SK-N-SH (cell line): ENCODE measurements at regions not wholly inside any gene's neighbourhood (a gene's known extent, or its start where the extent isn't known, plus 50 kb on each side); places are given as distances from the start of the nearest gene placed in this dataset.

Experiments
- CTCF ChIA-PET: fragments of 300-600, 350-600 bp; formaldehyde crosslinking; extraction: SDS; loops from one replicate; lab custom pipeline; 2021; lab: Yijun Ruan, JAX
- POLR2A ChIA-PET: fragments of 350-600 bp; sonication (Branson Sonifier 250); formaldehyde crosslinking; extraction: SDS; loops from one replicate; lab custom pipeline; 2020; ENCODE audit warnings: antibody characterized with exemption, inconsistent platforms; lab: Yijun Ruan, JAX
- DNase-seq: peaks from one replicate; pipeline ENCODE4 v3.0.0; 2012
- H2AFZ ChIP-seq: fragments of 200-600 bp; sonication (generic); 2 replicates; pipeline ENCODE4 v1.8.1; 2016; ENCODE audit warnings: antibody characterized with exemption, mild to moderate bottlenecking, low read depth
- H3F3A ChIP-seq: fragments of 200-600 bp; sonication (generic); replicated peaks from 2 replicates; pipeline ENCODE3; 2016; ENCODE audit warnings: antibody characterized with exemption, mild to moderate bottlenecking; ENCODE audit not compliant: insufficient read depth
- H3K27ac ChIP-seq, 2 experiments: fragments of 200-500 bp in 1 of 2; fragments of 200-600 bp in 1 of 2; sonication (Bioruptor generic) in 1 of 2; sonication (generic), shearing (Covaris generic) in 1 of 2; 2 replicates each; pipeline versions ENCODE4 v1.5.1 to v1.6.1; 2014 to 2016; ENCODE audit warnings: low read depth in 2 of 2, inconsistent platforms in 1 of 2, low read length in 1 of 2, mild to moderate bottlenecking in 1 of 2, mixed read lengths in 1 of 2
- H3K27me3 ChIP-seq: fragments of 200-600 bp; sonication (generic), shearing (Covaris generic); 2 replicates; pipeline ENCODE4 v1.6.1; 2016; ENCODE audit warnings: mixed run types; ENCODE audit not compliant: insufficient read depth
- H3K36me3 ChIP-seq, 2 experiments: fragments of 200-500 bp in 1 of 2; fragments of 200-600 bp in 1 of 2; sonication (Bioruptor generic) in 1 of 2; sonication (generic) in 1 of 2; replicated peaks in 1 of 2; 2 replicates each; pipeline versions ENCODE3 to v1.5.1; 2014 to 2016; ENCODE audit warnings: low read length in 1 of 2, mild to moderate bottlenecking in 1 of 2; ENCODE audit not compliant: insufficient read depth in 2 of 2, control insufficient read depth in 1 of 2
- H3K4me1 ChIP-seq, 2 experiments: fragments of 200-500 bp in 1 of 2; fragments of 200-600 bp in 1 of 2; sonication (Bioruptor generic) in 1 of 2; sonication (generic), shearing (Covaris generic) in 1 of 2; 2 replicates each; pipeline versions ENCODE4 v1.5.1 to v1.6.1; 2014 to 2016; ENCODE audit warnings: low read depth in 1 of 2, low read length in 1 of 2, mixed run types in 1 of 2; ENCODE audit not compliant: insufficient read depth in 2 of 2, control insufficient read depth in 1 of 2
- H3K4me2 ChIP-seq: fragments of 200-600 bp; sonication (generic), shearing (Covaris generic); 2 replicates; pipeline ENCODE4 v1.6.1; 2017; ENCODE audit warnings: mixed run types
- H3K4me3 ChIP-seq, 2 experiments: fragments of 200-500 bp in 1 of 2; fragments of 200-600 bp in 1 of 2; sonication (Bioruptor generic) in 1 of 2; sonication (generic), shearing (Covaris generic) in 1 of 2; 2 replicates each; pipeline versions ENCODE4 v1.5.1 to v1.8.1; 2014 to 2016; ENCODE audit warnings: low read depth in 2 of 2, inconsistent platforms in 1 of 2, low read length in 1 of 2, mild to moderate bottlenecking in 1 of 2, mixed read lengths in 1 of 2, moderate library complexity in 1 of 2
- H3K79me2 ChIP-seq: fragments of 200-600 bp; sonication (generic); 2 replicates; pipeline ENCODE4 v1.8.1; 2017; ENCODE audit warnings: mild to moderate bottlenecking; ENCODE audit not compliant: insufficient read depth
- H3K9ac ChIP-seq: fragments of 200-600 bp; sonication (generic); 2 replicates; pipeline ENCODE4 v1.6.1; 2017; ENCODE audit warnings: mixed run types
- H3K9me2 ChIP-seq: fragments of 200-600 bp; sonication (generic); 2 replicates; pipeline ENCODE4 v1.6.1; 2017; ENCODE audit warnings: mixed run types
- H3K9me3 ChIP-seq: fragments of 200-600 bp; sonication (generic); 2 replicates; pipeline ENCODE4 v1.6.1; 2017; ENCODE audit warnings: mixed run types, mild to moderate bottlenecking, moderate library complexity
- H4K20me1 ChIP-seq: fragments of 200-600 bp; sonication (generic); 2 replicates; pipeline ENCODE4 v1.6.1; 2017; ENCODE audit warnings: mild to moderate bottlenecking, mixed run types; ENCODE audit not compliant: insufficient read depth
- ELF1 ChIP-seq: IDR thresholded peaks from 2 replicates; pipeline ENCODE4 v1.4.0; 2012
- FOSL2 ChIP-seq: IDR thresholded peaks from 2 replicates; pipeline ENCODE4 v1.4.0; 2012; ENCODE audit warnings: low read depth, mild to moderate bottlenecking, moderate library complexity, borderline replicate concordance
- GATA2 ChIP-seq: sonication (generic); formaldehyde crosslinking; IDR thresholded peaks from 2 replicates; pipeline ENCODE4 v1.5.0; 2020; ENCODE audit warnings: mild to moderate bottlenecking, missing genetic modification reagents
- IRF3 ChIP-seq: fragments of 150-350 bp; IDR thresholded peaks from 2 replicates; pipeline ENCODE4 v1.6.1; 2016; ENCODE audit warnings: mild to moderate bottlenecking, low read depth, low read length
- MAX ChIP-seq: IDR thresholded peaks from 2 replicates; pipeline ENCODE4 v1.4.0; 2012; ENCODE audit warnings: low read depth
- MEF2A ChIP-seq: IDR thresholded peaks from 2 replicates; pipeline ENCODE4 v1.4.0; 2012; ENCODE audit warnings: low read depth, borderline replicate concordance
- MXI1 ChIP-seq: IDR thresholded peaks from 2 replicates; pipeline ENCODE4 v1.6.1; 2012; ENCODE audit warnings: mild to moderate bottlenecking, low read depth, low read length, improper control_type of control experiment
- NFIC ChIP-seq: IDR thresholded peaks from 2 replicates; pipeline ENCODE4 v1.4.0; 2012; ENCODE audit warnings: borderline replicate concordance
- POLR2AphosphoS5 ChIP-seq: IDR thresholded peaks from 2 replicates; pipeline ENCODE4 v1.6.1; 2012; ENCODE audit warnings: low read depth, low read length
- RAD21 ChIP-seq: IDR thresholded peaks from 2 replicates; pipeline ENCODE4 v1.6.1; 2012; ENCODE audit warnings: mild to moderate bottlenecking, low read length
- RCOR1 ChIP-seq: fragments of 150-350 bp; IDR thresholded peaks from 2 replicates; pipeline ENCODE4 v1.6.1; 2017; ENCODE audit warnings: antibody characterized with exemption, low read length
- REST ChIP-seq: IDR thresholded peaks from 2 replicates; pipeline ENCODE4 v1.6.1; 2012; ENCODE audit warnings: mild to moderate bottlenecking, low read depth, low read length, moderate library complexity
- SIN3A ChIP-seq: IDR thresholded peaks from 2 replicates; pipeline ENCODE4 v1.6.1; 2012; ENCODE audit warnings: low read depth, mild to moderate bottlenecking, low read length, moderate library complexity, borderline replicate concordance
- TAF1 ChIP-seq: IDR thresholded peaks from 2 replicates; pipeline ENCODE4 v1.6.1; 2012; ENCODE audit warnings: low read depth, mild to moderate bottlenecking, low read length, moderate library complexity, borderline replicate concordance
- TCF12 ChIP-seq: IDR thresholded peaks from 2 replicates; pipeline ENCODE4 v1.4.0; 2012
- USF1 ChIP-seq: IDR thresholded peaks from 2 replicates; pipeline ENCODE4 v1.4.0; 2012; ENCODE audit warnings: low read depth, borderline replicate concordance
- YY1 ChIP-seq: IDR thresholded peaks from 2 replicates; pipeline ENCODE4 v1.4.0; 2012; ENCODE audit warnings: low read depth, mild to moderate bottlenecking
- ZBTB33 ChIP-seq: IDR thresholded peaks from 2 replicates; pipeline ENCODE4 v1.4.0; 2012; ENCODE audit warnings: low read depth, borderline replicate concordance
- WGBS: methylation state at CpG from one replicate; pipeline ENCODE4 v1.1.6; 2017; ENCODE audit warnings: low lambda C conversion rate; 5-methylcytosine and 5-hydroxymethylcytosine counted together

GRCh38 chr9:134490446-134490845 lies 151.2 kb upstream of the COL5A1 start:
- WGBS, result 93% methylated on average over 9 of the region's 9 CpGs
- H3K4me3 ChIP-seq, result no peak overlapping the region
- H3K79me2 ChIP-seq, result no peaks in the 10 kb centered on the region
- H2AFZ ChIP-seq, result no peak overlapping the region
- no peak overlapping the region for H3K4me2 ChIP-seq
- no peaks in the 10 kb centered on the region for H4K20me1 ChIP-seq
- POLR2A ChIA-PET, result no interaction called here
- H3K36me3 ChIP-seq, result no peaks in the 10 kb centered on the region
- H3K27ac ChIP-seq, result no peak overlapping the region
- peaks cover 0 to 30% of the 10 kb centered on the region in 2 experiments; a peak in 1 of 4 replicates for H3K4me1 ChIP-seq
- H3K27me3 ChIP-seq, result no peaks in the 10 kb centered on the region
- TF ChIP-seq RCOR1 (no peak), NFIC (no peak), GATA2 (no peak), USF1 (no peak), SIN3A (no peak), FOSL2 (no peak), RAD21 (no peak), MEF2A (no peak), ZBTB33 (no peak), YY1 (no peak)
- H3F3A ChIP-seq, result no peaks in the 10 kb centered on the region
- no peaks in the 10 kb centered on the region for H3K9me3 ChIP-seq
- no peak overlapping the region for H3K9ac ChIP-seq
- no peaks in the 10 kb centered on the region for H3K9me2 ChIP-seq
- CTCF ChIA-PET, result no interaction called here
- DNase-seq, result no peak

GRCh38 chr9:134491196-134491835 lies 150.3 kb upstream of the COL5A1 start:
- no peaks in the 10 kb centered on the region for H4K20me1 ChIP-seq
- H3K27me3 ChIP-seq, result no peaks in the 10 kb centered on the region
- no peak overlapping the region for H2AFZ ChIP-seq
- H3F3A ChIP-seq, result no peaks in the 10 kb centered on the region
- no peak overlapping the region for H3K4me2 ChIP-seq
- peaks cover 0 to 30% of the 10 kb centered on the region in 2 experiments; a peak in 1 of 4 replicates for H3K4me1 ChIP-seq
- 95% methylated on average over 21 of the region's 21 CpGs for WGBS
- H3K9me2 ChIP-seq, result no peaks in the 10 kb centered on the region
- H3K9ac ChIP-seq, result no peak overlapping the region
- ChIA-PET POLR2A (no interaction called here), CTCF (interaction anchor here (1.0 to 2.6 kb wide), 2 partner anchors 42 to 317 kb away, joined by 3 to 15 read pairs; no protein-coding TSS in a partner anchor)
- H3K9me3 ChIP-seq, result no peaks in the 10 kb centered on the region
- DNase-seq, result no peak
- H3K79me2 ChIP-seq, result no peaks in the 10 kb centered on the region
- no peak overlapping the region for H3K4me3 ChIP-seq
- no peaks in the 10 kb centered on the region for H3K36me3 ChIP-seq
- no peak overlapping the region for H3K27ac ChIP-seq
- TF ChIP-seq TAF1 (no peak), RAD21 (no peak), REST (no peak), ZBTB33 (no peak), POLR2AphosphoS5 (no peak), RCOR1 (no peak), IRF3 (no peak), MXI1 (no peak), TCF12 (no peak), ELF1 (no peak), MAX (no peak)
